GM19455 (cell line): ENCODE measurements at regions not wholly inside any gene's neighbourhood (a gene's known extent, or its start where the extent isn't known, plus 50 kb on each side); places are given as distances from the start of the nearest gene placed in this dataset.
"Not testable (repeated sequence)": the region's sequence is repeated elsewhere in the genome, so short reads cannot be mapped to it uniquely, and the experiment has no call there.

Experiments used
- ATAC-seq: cut with Tn5 transposase; IDR thresholded peaks from one replicate; pipeline ENCODE4 v1.9.1; 2021; ENCODE audit not compliant: unreplicated experiment

- ATAC-seq: no peak
Measured at GRCh38 chr20:4318891-4319290, 69.8 kb upstream of the ADRA1D start.

- not testable (repeated sequence) for ATAC-seq
Measured at GRCh38 chr20:4310616-4311015, 61.5 kb upstream of the ADRA1D start.

GRCh38 chr20:4306206-4306605, 57.1 kb upstream of the ADRA1D start:
- no peak for ATAC-seq

GRCh38 chr20:4305091-4305490, 56.0 kb upstream of the ADRA1D start:
- no peak for ATAC-seq

GRCh38 chr20:4304601-4305000, 55.5 kb upstream of the ADRA1D start:
- ATAC-seq: no peak

- ATAC-seq: no peak
Measured at GRCh38 chr20:4303136-4303535, 54.0 kb upstream of the ADRA1D start.

GRCh38 chr20:4300921-4301320, 51.8 kb upstream of the ADRA1D start:
- no peak for ATAC-seq

GRCh38 chr20:4300401-4300800, 51.3 kb upstream of the ADRA1D start:
- no peak for ATAC-seq

- no peak for ATAC-seq
Measured at GRCh38 chr20:4299773-4300172, 50.7 kb upstream of the ADRA1D start.

- ATAC-seq: no peak
Measured at GRCh38 chr20:4299216-4299615, 50.1 kb upstream of the ADRA1D start.
